ENCODE measurements at regions not wholly inside any gene's neighbourhood (a gene's known extent, or its start where the extent isn't known, plus 50 kb on each side); places are given as distances from the start of the nearest gene placed in this dataset.

GRCh38 chr3:82306189-82306588, 544.7 kb upstream of the GBE1 start:
- TF ChIP-seq CTCF (IDR thresholded peaks at IDR 0.05) (no peak), HOXA7 (CRISPR knock-in tag; IDR thresholded peaks at IDR 0.05) (no peak), NR3C1 (IDR thresholded peaks at IDR 0.05) (no peak), EP300 (IDR thresholded peaks at IDR 0.05) (no peak), ESRRA (IDR thresholded peaks at IDR 0.05; ENCODE audit: borderline replicate concordance, low read length) (no peak), JUNB (IDR thresholded peaks at IDR 0.05) (no peak), USF2 (IDR thresholded peaks at IDR 0.05) (no peak), MAFK (IDR thresholded peaks at IDR 0.05; ENCODE audit: partially characterized antibody) (no peak), POLR2A (IDR thresholded peaks at IDR 0.05; ENCODE audit: low read length) (no peak), PHF8 (IDR thresholded peaks at IDR 0.05; ENCODE audit: borderline replicate concordance, low read depth) (no peak)
- TF ChIP-seq, protein P1, sequence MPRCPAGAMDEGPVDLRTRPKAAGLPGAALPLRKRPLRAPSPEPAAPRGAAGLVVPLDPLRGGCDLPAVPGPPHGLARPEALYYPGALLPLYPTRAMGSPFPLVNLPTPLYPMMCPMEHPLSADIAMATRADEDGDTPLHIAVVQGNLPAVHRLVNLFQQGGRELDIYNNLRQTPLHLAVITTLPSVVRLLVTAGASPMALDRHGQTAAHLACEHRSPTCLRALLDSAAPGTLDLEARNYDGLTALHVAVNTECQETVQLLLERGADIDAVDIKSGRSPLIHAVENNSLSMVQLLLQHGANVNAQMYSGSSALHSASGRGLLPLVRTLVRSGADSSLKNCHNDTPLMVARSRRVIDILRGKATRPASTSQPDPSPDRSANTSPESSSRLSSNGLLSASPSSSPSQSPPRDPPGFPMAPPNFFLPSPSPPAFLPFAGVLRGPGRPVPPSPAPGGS (IDR thresholded peaks at IDR 0.05), result no peak
- TF ChIP-seq, protein P2, sequence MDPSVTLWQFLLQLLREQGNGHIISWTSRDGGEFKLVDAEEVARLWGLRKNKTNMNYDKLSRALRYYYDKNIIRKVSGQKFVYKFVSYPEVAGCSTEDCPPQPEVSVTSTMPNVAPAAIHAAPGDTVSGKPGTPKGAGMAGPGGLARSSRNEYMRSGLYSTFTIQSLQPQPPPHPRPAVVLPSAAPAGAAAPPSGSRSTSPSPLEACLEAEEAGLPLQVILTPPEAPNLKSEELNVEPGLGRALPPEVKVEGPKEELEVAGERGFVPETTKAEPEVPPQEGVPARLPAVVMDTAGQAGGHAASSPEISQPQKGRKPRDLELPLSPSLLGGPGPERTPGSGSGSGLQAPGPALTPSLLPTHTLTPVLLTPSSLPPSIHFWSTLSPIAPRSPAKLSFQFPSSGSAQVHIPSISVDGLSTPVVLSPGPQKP (IDR thresholded peaks at IDR 0.05; ENCODE audit: low read depth, low read length), result no peak
- TF ChIP-seq, protein P3, sequence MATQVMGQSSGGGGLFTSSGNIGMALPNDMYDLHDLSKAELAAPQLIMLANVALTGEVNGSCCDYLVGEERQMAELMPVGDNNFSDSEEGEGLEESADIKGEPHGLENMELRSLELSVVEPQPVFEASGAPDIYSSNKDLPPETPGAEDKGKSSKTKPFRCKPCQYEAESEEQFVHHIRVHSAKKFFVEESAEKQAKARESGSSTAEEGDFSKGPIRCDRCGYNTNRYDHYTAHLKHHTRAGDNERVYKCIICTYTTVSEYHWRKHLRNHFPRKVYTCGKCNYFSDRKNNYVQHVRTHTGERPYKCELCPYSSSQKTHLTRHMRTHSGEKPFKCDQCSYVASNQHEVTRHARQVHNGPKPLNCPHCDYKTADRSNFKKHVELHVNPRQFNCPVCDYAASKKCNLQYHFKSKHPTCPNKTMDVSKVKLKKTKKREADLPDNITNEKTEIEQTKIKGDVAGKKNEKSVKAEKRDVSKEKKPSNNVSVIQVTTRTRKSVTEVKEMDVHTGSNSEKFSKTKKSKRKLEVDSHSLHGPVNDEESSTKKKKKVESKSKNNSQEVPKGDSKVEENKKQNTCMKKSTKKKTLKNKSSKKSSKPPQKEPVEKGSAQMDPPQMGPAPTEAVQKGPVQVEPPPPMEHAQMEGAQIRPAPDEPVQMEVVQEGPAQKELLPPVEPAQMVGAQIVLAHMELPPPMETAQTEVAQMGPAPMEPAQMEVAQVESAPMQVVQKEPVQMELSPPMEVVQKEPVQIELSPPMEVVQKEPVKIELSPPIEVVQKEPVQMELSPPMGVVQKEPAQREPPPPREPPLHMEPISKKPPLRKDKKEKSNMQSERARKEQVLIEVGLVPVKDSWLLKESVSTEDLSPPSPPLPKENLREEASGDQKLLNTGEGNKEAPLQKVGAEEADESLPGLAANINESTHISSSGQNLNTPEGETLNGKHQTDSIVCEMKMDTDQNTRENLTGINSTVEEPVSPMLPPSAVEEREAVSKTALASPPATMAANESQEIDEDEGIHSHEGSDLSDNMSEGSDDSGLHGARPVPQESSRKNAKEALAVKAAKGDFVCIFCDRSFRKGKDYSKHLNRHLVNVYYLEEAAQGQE (IDR thresholded peaks at IDR 0.05), result no peak
